HEK293 (cell line): ENCODE measurements at regions not wholly inside any gene's neighbourhood (a gene's known extent, or its start where the extent isn't known, plus 50 kb on each side); places are given as distances from the start of the nearest gene placed in this dataset.

Experiments used
- CTCF ChIA-PET: fragments of 350-600 bp; formaldehyde crosslinking; extraction: SDS; loops from one replicate; lab custom pipeline; 2021; ENCODE audit warnings: antibody characterized with exemption; lab: Yijun Ruan, JAX
- POLR2A ChIA-PET: fragments of 300-600 bp; formaldehyde crosslinking; extraction: SDS; loops from one replicate; lab custom pipeline; 2020; ENCODE audit warnings: antibody characterized with exemption, inconsistent platforms; lab: Yijun Ruan, JAX
- H3K27ac ChIP-seq: fragments of 200-500 bp; sonication (Bioruptor generic); 2 replicates; pipeline ENCODE4 v1.5.1; 2014; ENCODE audit warnings: low read depth, low read length, control low read depth, inconsistent platforms; ENCODE audit errors: extremely low read depth
- H3K36me3 ChIP-seq, 2 experiments: fragments of 200-500 bp in 1 of 2; sonication (Bioruptor generic) in 1 of 2; 1 replicate in 1 of 2; 2 replicates in 1 of 2; pipeline ENCODE4 v1.5.1; 2014 to 2017; ENCODE audit warnings: inconsistent platforms in 2 of 2, low read length in 2 of 2; ENCODE audit not compliant: control insufficient read depth in 2 of 2, insufficient read depth in 1 of 2
- H3K4me1 ChIP-seq: fragments of 200-500 bp; sonication (Bioruptor generic); 2 replicates; pipeline ENCODE4 v1.5.1; 2014; ENCODE audit warnings: mild to moderate bottlenecking, low read length, inconsistent platforms; ENCODE audit not compliant: control insufficient read depth, insufficient read depth
- H3K4me3 ChIP-seq: 2 replicates; pipeline ENCODE4 v1.5.1; 2011; ENCODE audit warnings: low read depth, mild to moderate bottlenecking, control low read depth, low read length, moderate library complexity
- H3K9me3 ChIP-seq: fragments of 200-500 bp; sonication (Bioruptor generic); 2 replicates; pipeline ENCODE4 v1.5.1; 2014; ENCODE audit warnings: low read depth, low read length, inconsistent platforms; ENCODE audit not compliant: control insufficient read depth, insufficient read depth
- AEBP2 ChIP-seq: fragments of 450-650 bp; formaldehyde crosslinking; IDR thresholded peaks from 2 replicates; pipeline ENCODE4 v1.5.1; 2016; ENCODE audit warnings: missing biosample characterization, missing genetic modification characterization, borderline replicate concordance
- GFI1B ChIP-seq: fragments of 450-650 bp; formaldehyde crosslinking; IDR thresholded peaks from 2 replicates; pipeline ENCODE4 v1.5.1; 2016; ENCODE audit warnings: missing biosample characterization, missing genetic modification characterization
- REST ChIP-seq: fragments of 450-650 bp; formaldehyde crosslinking; IDR thresholded peaks from 2 replicates; pipeline ENCODE4 v1.5.1; 2016; ENCODE audit warnings: missing biosample characterization, missing genetic modification characterization
- TCF7L2 ChIP-seq: IDR thresholded peaks from 2 replicates; pipeline ENCODE4 v1.6.1; 2011; ENCODE audit warnings: low read depth, mild to moderate bottlenecking, inconsistent platforms, low read length, moderate library complexity, borderline replicate concordance
- TRIM28 ChIP-seq: IDR thresholded peaks from 2 replicates; pipeline ENCODE4 v1.6.1; 2011; ENCODE audit warnings: low read length, control low read depth, borderline replicate concordance
- TSHZ1 ChIP-seq: fragments of 450-650 bp; formaldehyde crosslinking; IDR thresholded peaks from 2 replicates; pipeline ENCODE4 v1.5.1; 2016; ENCODE audit warnings: missing biosample characterization, missing genetic modification characterization, borderline replicate concordance
- ZBTB21 ChIP-seq: fragments of 450-650 bp; formaldehyde crosslinking; IDR thresholded peaks from 2 replicates; pipeline ENCODE4 v1.5.1; 2017; ENCODE audit warnings: missing biosample characterization, missing genetic modification characterization
- ZNF138 ChIP-seq: fragments of 450-650 bp; formaldehyde crosslinking; IDR thresholded peaks from 2 replicates; pipeline ENCODE4 v1.5.1; 2016; ENCODE audit warnings: missing biosample characterization, missing genetic modification characterization, borderline replicate concordance
- ZNF146 ChIP-seq: fragments of 450-650 bp; formaldehyde crosslinking; IDR thresholded peaks from 2 replicates; pipeline ENCODE4 v1.5.1; 2016; ENCODE audit warnings: missing biosample characterization, missing genetic modification characterization
- ZNF175 ChIP-seq: fragments of 450-650 bp; formaldehyde crosslinking; IDR thresholded peaks from 2 replicates; pipeline ENCODE4 v1.5.1; 2016; ENCODE audit warnings: missing biosample characterization, missing genetic modification characterization
- ZNF426 ChIP-seq: fragments of 450-650 bp; formaldehyde crosslinking; IDR thresholded peaks from 2 replicates; pipeline ENCODE4 v1.5.1; 2017; ENCODE audit warnings: missing biosample characterization, missing genetic modification characterization, mild to moderate bottlenecking, inconsistent platforms, moderate library complexity
- ZNF48 ChIP-seq: fragments of 450-650 bp; formaldehyde crosslinking; IDR thresholded peaks from 2 replicates; pipeline ENCODE4 v1.5.1; 2016; ENCODE audit warnings: missing biosample characterization, missing genetic modification characterization
- ZNF488 ChIP-seq: fragments of 450-650 bp; formaldehyde crosslinking; IDR thresholded peaks from 2 replicates; pipeline ENCODE4 v1.5.1; 2016; ENCODE audit warnings: missing biosample characterization, missing genetic modification characterization
- ZNF501 ChIP-seq: fragments of 450-650 bp; formaldehyde crosslinking; IDR thresholded peaks from 2 replicates; pipeline ENCODE4 v1.5.1; 2016; ENCODE audit warnings: missing biosample characterization, missing genetic modification characterization
- ZNF518A ChIP-seq: fragments of 450-650 bp; formaldehyde crosslinking; conservative IDR thresholded peaks from 2 replicates; pipeline ENCODE4 v1.5.1; 2016; ENCODE audit warnings: low read depth, missing biosample characterization, missing genetic modification characterization
- ZNF548 ChIP-seq: fragments of 450-650 bp; formaldehyde crosslinking; IDR thresholded peaks from 2 replicates; pipeline ENCODE4 v1.5.1; 2016; ENCODE audit warnings: missing biosample characterization, missing genetic modification characterization
- ZNF623 ChIP-seq: fragments of 450-650 bp; formaldehyde crosslinking; IDR thresholded peaks from 2 replicates; pipeline ENCODE4 v1.5.1; 2016; ENCODE audit warnings: missing biosample characterization, missing genetic modification characterization
- ZNF645 ChIP-seq: fragments of 450-650 bp; formaldehyde crosslinking; IDR thresholded peaks from 2 replicates; pipeline ENCODE4; 2016; ENCODE audit warnings: missing biosample characterization, missing genetic modification characterization
- ZNF830 ChIP-seq: fragments of 450-650 bp; IDR thresholded peaks from 2 replicates; pipeline ENCODE4 v1.5.0; 2018; ENCODE audit warnings: missing biosample characterization, missing genetic modification characterization, low read depth, mild to moderate bottlenecking, moderate library complexity

GRCh38 chr2:128894896-128895295 lies 576.2 kb upstream of the HS6ST1 start:
- CTCF ChIA-PET, result no interaction called here
- Histone ChIP-seq H3K4me3 (no peak overlapping the region), H3K27ac (no peak overlapping the region), H3K36me3 (no peaks in the 10 kb centered on the region), H3K4me1 (no peaks in the 10 kb centered on the region)
- POLR2A ChIA-PET, result no interaction called here
- TF ChIP-seq TCF7L2, result no peak
- no peak for TF ChIP-seq ZNF175 (tag by site-specific recombination)
- no peak for TF ChIP-seq ZNF518A (tag by site-specific recombination)
- no peak for TF ChIP-seq ZNF623 (tag by site-specific recombination)
- TF ChIP-seq REST (tag by site-specific recombination), result no peak
- no peak for TF ChIP-seq TRIM28
- TF ChIP-seq ZNF645 (tag by site-specific recombination), result no peak
- TF ChIP-seq TSHZ1 (tag by site-specific recombination), result no peak
- TF ChIP-seq ZNF830 (tag by site-specific recombination), result no peak
- TF ChIP-seq GFI1B, result no peak
- TF ChIP-seq ZNF501 (tag by site-specific recombination), result no peak
- TF ChIP-seq ZNF548 (tag by site-specific recombination), result no peak
- TF ChIP-seq ZNF138 (tag by site-specific recombination), result no peak
- TF ChIP-seq ZNF488 (tag by site-specific recombination), result no peak
- TF ChIP-seq ZBTB21 (tag by site-specific recombination), result no peak
- TF ChIP-seq AEBP2 (tag by site-specific recombination), result no peak
- no peak for TF ChIP-seq ZNF146 (tag by site-specific recombination)
- TF ChIP-seq ZNF426 (tag by site-specific recombination), result no peak
- TF ChIP-seq ZNF48 (tag by site-specific recombination), result no peak
- TF ChIP-seq, all 188 proteins: peak for 0
- H3K9me3 ChIP-seq, result no peaks in the 10 kb centered on the region
